ENCODE measurements at regions not wholly inside any gene's neighbourhood (a gene's known extent, or its start where the extent isn't known, plus 50 kb on each side); places are given as distances from the start of the nearest gene placed in this dataset.

- TF ChIP-seq CTCF (IDR thresholded peaks at IDR 0.05), result no peak
- TF ChIP-seq POLR2A (IDR thresholded peaks at IDR 0.05), result no peak
These were observed 68.8 kb upstream of the RAB6C start for GRCh38 chr2:129910446-129911362.

Measured in testis (tissue), 2 donors.